ENCODE measurements at regions not wholly inside any gene's neighbourhood (a gene's known extent, or its start where the extent isn't known, plus 50 kb on each side); places are given as distances from the start of the nearest gene placed in this dataset.

GRCh38 chr1:30052178-30052577, 671.2 kb downstream of the MATN1 start:
- DNase-seq (ENCODE audit: low read depth, low spot score) (no peak), ATAC-seq (no peak; the same call in 1 of the 2 replicates)
- H3K9me2 ChIP-seq (ENCODE audit: insufficient read depth), result no peaks in the 10 kb centered on the region
- BruUV-seq (replicated peaks), result no TSS peak
- H3K4me3 ChIP-seq (replicated peaks in 1 of 2; ENCODE audit: low read depth in 1 of 2, low read length in 2 of 2), result no peak overlapping the region
- H4K20me1 ChIP-seq (ENCODE audit: insufficient read depth), result no peaks in the 10 kb centered on the region
- no peak overlapping the region for H2AFZ ChIP-seq (ENCODE audit: low read depth, low read length, poor library complexity, severe bottlenecking)
- H3K9me3 ChIP-seq (ENCODE audit: control insufficient read depth in 1 of 2, insufficient read depth in 1 of 2, low read depth in 1 of 2, low read length in 2 of 2), result no peaks in the 10 kb centered on the region
- H3K27me3 ChIP-seq (ENCODE audit: insufficient read depth, low read length), result peaks cover 73% of the 10 kb centered on the region
- no peak overlapping the region for H3K27ac ChIP-seq (ENCODE audit: low read depth, low read length)
- no peaks in the 10 kb centered on the region for H3K79me2 ChIP-seq (ENCODE audit: insufficient read depth, low read length)
- intact Hi-C loops (cut with micrococcal nuclease), result no loop called here
- no peak overlapping the region for H3K9ac ChIP-seq (ENCODE audit: low read length)
- ChIA-PET CTCF (no interaction called here), POLR2A (no interaction called here), RAD21 (ENCODE audit: low non-redundant PET in 1 of 2, low total read pairs in 2 of 2, uncharacterized antibody in 2 of 2, unreplicated experiment in 2 of 2) (no interaction called here)
- no peak overlapping the region for H3K4me2 ChIP-seq (ENCODE audit: low read length)
- H3K36me3 ChIP-seq (ENCODE audit: control insufficient read depth in 1 of 2, insufficient read depth in 2 of 2, low read length in 2 of 2), result no peaks in the 10 kb centered on the region
- TF ChIP-seq SP1 (IDR thresholded peaks at IDR 0.05; ENCODE audit: low read depth) (no peak), RAD21 (IDR thresholded peaks at IDR 0.05; ENCODE audit: low read depth) (peak; percentile 38; the same call in 1 of the 2 replicates), CTCF (IDR thresholded peaks at IDR 0.05 in 2 of 3, conservative IDR thresholded peaks at IDR 0.05 in 1 of 3; ENCODE audit: borderline replicate concordance in 1 of 3, insufficient read depth in 1 of 3, low read depth in 2 of 3, low read length in 2 of 3) (peak; percentile 6 to 14 (median 9); a peak in 1 of 6 replicates)
- H3K4me1 ChIP-seq (ENCODE audit: control insufficient read depth in 1 of 2, insufficient read depth in 2 of 2, low read length in 2 of 2), result no peaks in the 10 kb centered on the region

GRCh38 chr1:30051777-30052176, 671.6 kb downstream of the MATN1 start:
- no peaks in the 10 kb centered on the region for H3K9me3 ChIP-seq (ENCODE audit: control insufficient read depth in 1 of 2, insufficient read depth in 1 of 2, low read depth in 1 of 2, low read length in 2 of 2)
- intact Hi-C loops (cut with micrococcal nuclease), result no loop called here
- H3K36me3 ChIP-seq (ENCODE audit: control insufficient read depth in 1 of 2, insufficient read depth in 2 of 2, low read length in 2 of 2), result no peaks in the 10 kb centered on the region
- no peaks in the 10 kb centered on the region for H4K20me1 ChIP-seq (ENCODE audit: insufficient read depth)
- ChIA-PET CTCF (no interaction called here), RAD21 (ENCODE audit: low non-redundant PET in 1 of 2, low total read pairs in 2 of 2, uncharacterized antibody in 2 of 2, unreplicated experiment in 2 of 2) (no interaction called here), POLR2A (no interaction called here)
- ATAC-seq (no peak), DNase-seq (ENCODE audit: low read depth, low spot score) (no peak)
- no peak overlapping the region for H3K27ac ChIP-seq (ENCODE audit: low read depth, low read length)
- H3K4me2 ChIP-seq (ENCODE audit: low read length), result no peak overlapping the region
- H3K9ac ChIP-seq (ENCODE audit: low read length), result no peak overlapping the region
- H3K4me3 ChIP-seq (replicated peaks in 1 of 2; ENCODE audit: low read depth in 1 of 2, low read length in 2 of 2), result no peak overlapping the region
- BruUV-seq (replicated peaks), result no TSS peak
- peaks cover 72% of the 10 kb centered on the region for H3K27me3 ChIP-seq (ENCODE audit: insufficient read depth, low read length)
- H3K9me2 ChIP-seq (ENCODE audit: insufficient read depth), result no peaks in the 10 kb centered on the region
- H2AFZ ChIP-seq (ENCODE audit: low read depth, low read length, poor library complexity, severe bottlenecking), result no peak overlapping the region
- no peaks in the 10 kb centered on the region for H3K79me2 ChIP-seq (ENCODE audit: insufficient read depth, low read length)
- H3K4me1 ChIP-seq (ENCODE audit: control insufficient read depth in 1 of 2, insufficient read depth in 2 of 2, low read length in 2 of 2), result no peaks in the 10 kb centered on the region
- TF ChIP-seq RAD21 (IDR thresholded peaks at IDR 0.05; ENCODE audit: low read depth) (no peak), ZNF274 (IDR thresholded peaks at IDR 0.05; ENCODE audit: low read depth, low read length) (no peak), EGR1 (IDR thresholded peaks at IDR 0.05; ENCODE audit: low read depth) (no peak), EZH2phosphoT487 (IDR thresholded peaks at IDR 0.05; ENCODE audit: borderline replicate concordance) (no peak), FOSL1 (IDR thresholded peaks at IDR 0.05; ENCODE audit: low read depth) (no peak), YY1 (IDR thresholded peaks at IDR 0.05; ENCODE audit: extremely low read depth, insufficient replicate concordance, low read depth, low read length) (no peak), CEBPB (IDR thresholded peaks at IDR 0.05; ENCODE audit: low read depth) (no peak), SIN3A (IDR thresholded peaks at IDR 0.05; ENCODE audit: low read depth) (no peak), EZH2 (IDR thresholded peaks at IDR 0.05) (no peak), JUND (IDR thresholded peaks at IDR 0.05) (no peak), ELF1 (IDR thresholded peaks at IDR 0.05; ENCODE audit: borderline replicate concordance, low read depth) (no peak), TCF7L2 (IDR thresholded peaks at IDR 0.05; ENCODE audit: borderline replicate concordance, extremely low read depth, insufficient read depth, insufficient read length) (no peak), CTCF (IDR thresholded peaks at IDR 0.05 in 2 of 3, conservative IDR thresholded peaks at IDR 0.05 in 1 of 3; ENCODE audit: borderline replicate concordance in 1 of 3, insufficient read depth in 1 of 3, low read depth in 2 of 3, low read length in 2 of 3) (no peak), POLR2A (IDR thresholded peaks at IDR 0.05; ENCODE audit: borderline replicate concordance, extremely low read depth, insufficient read depth, insufficient read length) (no peak)
- TF ChIP-seq, protein P1, sequence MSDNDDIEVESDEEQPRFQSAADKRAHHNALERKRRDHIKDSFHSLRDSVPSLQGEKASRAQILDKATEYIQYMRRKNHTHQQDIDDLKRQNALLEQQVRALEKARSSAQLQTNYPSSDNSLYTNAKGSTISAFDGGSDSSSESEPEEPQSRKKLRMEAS (IDR thresholded peaks at IDR 0.05), result no peak

All from HCT116 (cell line).